ENCODE measurements at regions not wholly inside any gene's neighbourhood (a gene's known extent, or its start where the extent isn't known, plus 50 kb on each side); places are given as distances from the start of the nearest gene placed in this dataset.
"Not testable (repeated sequence)": the region's sequence is repeated elsewhere in the genome, so short reads cannot be mapped to it uniquely, and the experiment has no call there.

DNA sequence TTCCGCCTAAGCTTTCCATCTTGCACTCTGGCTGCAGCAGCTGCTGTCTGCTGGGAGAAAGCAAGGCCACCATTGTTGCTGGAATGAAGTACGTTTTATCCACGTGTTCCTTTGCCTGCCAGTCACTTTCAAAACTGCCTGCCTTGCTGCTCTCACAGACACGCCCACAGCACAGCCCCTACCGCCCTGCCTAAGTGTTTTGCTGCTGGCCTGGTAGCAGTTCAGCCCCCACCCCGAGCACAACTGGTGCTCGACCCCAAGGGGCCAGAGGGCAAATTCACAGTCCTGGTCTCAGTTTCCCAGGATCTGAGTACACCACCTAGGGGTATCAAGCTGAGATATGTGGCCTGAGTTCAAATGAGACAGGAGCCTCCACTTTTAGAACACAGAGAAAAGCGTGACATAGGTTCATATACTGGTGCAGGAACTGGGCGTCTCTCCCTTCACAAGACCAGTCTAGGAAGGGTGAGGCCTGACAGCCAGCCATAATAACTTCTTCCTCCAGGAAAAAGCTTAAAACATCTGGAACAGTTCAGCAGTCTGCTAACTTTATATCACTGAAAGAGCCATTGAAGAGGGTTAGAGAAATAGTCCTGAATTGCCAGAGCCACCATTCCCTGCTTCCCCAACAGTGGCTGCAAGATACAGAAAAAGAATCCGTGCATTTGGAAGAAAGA is 1012.3 kb downstream of the ZPLD1 start:
- no peak for DNase-seq (ENCODE audit: low read depth in 2 of 3, low spot score in 1 of 3)

DNA sequence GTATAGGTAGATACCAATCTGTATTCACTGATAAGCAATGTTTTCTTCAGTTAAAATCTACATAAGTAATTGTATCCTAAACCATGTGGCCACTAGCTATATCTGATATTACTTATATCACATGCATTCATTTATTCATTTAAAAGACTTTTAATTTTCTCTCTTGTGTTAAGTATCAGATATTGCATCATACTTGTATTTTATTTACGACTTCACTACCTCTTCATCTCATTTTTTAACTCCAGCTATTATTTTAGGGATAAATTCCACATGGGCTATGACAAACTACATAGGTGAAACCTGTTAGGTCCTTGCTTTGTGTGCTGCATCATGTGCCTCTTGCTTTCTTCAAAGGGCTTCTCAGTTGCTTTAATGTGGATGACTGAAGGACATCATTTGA is 1018.3 kb downstream of the ZPLD1 start:
- DNase-seq (ENCODE audit: low read depth in 2 of 3, low spot score in 1 of 3): no peak

DNA sequence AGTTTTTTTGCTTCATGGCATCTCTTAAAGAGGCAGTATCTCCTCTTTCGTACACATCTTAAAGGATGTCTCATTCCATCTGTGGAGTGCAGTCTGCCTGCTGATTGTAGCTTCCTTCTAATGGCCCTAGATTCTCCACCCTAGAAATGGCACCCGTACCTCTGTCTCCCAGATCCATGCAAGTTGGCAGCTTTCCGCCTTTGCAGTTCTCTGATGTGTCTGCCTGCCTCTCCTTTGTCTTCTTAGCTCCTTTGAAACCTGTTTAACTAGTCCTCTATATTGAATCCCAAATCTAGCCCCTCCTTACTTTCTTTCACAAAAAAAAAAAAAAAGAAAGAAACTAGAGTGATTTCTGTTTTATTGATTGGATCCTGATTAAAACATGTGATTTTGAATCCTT is 1025.0 kb downstream of the ZPLD1 start:
- no peak for DNase-seq (ENCODE audit: low read depth in 2 of 3, low spot score in 1 of 3)

DNA sequence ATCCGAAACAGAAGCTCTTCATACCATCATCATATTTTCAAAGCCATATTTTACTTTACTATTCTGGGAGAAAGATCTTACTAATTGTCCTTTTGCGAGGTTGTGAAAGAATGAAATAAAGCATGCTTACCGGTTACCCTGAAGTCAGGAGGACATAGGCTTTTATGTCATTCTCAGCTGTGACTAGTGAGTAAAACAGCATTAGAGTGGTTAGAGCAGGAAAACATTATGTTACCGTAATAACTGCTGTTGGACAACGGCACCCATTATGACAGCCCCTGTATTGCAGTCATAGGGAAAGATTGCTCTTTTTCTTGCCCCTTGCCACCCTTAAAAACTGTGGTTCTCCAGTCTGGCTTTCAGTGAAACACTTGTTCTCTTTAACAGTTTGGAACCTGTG is 1035.7 kb downstream of the ZPLD1 start:
- DNase-seq (ENCODE audit: low read depth in 2 of 3, low spot score in 1 of 3): no peak

DNA sequence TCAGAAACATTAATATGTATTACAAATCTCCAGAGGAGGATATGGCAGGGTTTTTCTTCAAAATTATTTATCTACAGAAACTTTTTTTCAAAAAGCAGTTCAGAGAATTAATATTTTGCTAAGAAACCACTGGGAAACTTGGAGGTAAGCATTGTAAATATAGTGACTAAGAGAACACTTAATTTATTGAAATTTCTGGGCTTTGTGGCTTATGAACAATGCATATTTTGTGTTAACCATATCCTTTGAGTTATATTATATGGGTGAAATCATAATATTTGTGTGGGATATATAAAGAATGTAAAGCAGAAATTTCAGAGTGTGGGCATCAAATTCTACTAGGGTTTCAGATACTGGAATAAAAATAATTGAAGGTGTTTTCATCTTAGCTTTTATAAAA is 1059.2 kb downstream of the ZPLD1 start:
- DNase-seq (ENCODE audit: low read depth in 2 of 3, low spot score in 1 of 3): no peak

DNA sequence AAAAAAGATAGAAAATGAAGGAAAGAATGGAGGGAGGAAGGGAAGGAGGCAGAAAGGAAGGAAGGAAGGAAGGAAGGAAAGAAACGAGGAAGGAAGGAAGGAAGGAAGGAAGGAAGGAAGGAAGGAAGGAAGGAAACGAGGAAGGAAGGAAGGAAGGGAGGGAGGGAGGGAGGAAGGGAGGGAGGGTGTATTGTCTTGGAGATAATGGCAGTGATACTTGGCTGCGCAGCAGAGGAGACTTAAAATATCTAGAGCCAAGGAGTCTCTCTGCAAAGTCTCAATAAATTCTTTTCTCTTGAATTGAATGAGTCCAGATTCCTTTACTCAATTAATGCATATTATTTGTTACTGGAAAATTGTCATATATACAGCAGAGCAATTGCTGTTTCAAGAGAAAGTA is 1059.7 kb downstream of the ZPLD1 start:
- DNase-seq (ENCODE audit: low read depth in 2 of 3, low spot score in 1 of 3): no peak

DNA sequence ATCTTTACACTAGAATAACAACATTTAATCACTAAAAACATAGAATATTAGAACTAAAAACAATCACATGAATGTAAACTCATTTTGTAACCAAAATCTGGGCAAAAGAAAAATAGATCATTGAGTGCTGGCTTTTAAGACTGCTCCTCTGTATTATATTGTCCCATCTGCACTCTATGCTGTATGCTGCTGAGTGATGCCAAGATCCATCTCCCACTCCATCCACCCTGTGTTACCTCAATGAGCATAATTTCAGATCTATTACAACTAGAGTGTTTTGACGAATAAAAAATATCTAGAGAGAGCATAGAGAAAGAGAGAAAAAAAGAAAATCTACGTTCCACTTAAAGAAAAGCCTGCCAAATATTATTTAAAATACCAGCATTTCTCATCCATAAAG is 1060.4 kb downstream of the ZPLD1 start:
- DNase-seq (ENCODE audit: low read depth in 2 of 3, low spot score in 1 of 3): no peak

DNA sequence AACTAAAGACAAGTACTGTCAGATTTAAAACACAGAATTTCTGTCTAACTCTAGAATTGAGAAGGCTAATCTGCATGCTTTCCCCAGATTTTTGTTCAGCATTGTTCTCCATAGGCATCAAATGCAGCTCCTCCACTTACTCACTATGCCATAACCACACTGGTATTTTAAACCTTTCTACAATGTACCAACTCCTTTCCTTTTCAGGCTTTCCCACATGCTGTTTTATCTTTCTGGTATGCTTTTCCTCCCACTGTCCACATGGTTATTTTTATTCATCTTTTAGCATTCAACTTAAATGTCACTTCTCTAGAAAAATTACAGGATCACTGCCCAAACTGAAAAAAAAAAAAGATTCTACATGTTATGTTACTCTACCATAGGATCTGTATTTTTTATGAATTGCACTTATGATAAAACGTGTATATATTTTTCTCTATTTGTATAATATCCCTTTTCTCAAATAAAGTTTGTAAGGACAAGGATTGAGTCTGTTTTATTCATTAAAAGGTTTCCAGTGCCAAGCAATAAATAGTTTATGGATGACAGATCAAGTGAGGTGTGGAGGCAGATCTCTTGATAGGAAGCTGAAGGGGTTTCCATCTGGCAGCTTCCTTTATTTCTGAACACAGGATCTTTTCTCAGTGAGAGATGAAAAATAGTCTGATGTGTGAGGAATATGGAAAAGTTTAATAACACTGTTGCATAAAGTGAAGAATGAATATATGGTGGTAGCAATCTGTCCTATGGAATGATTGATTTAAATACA is 1064.5 kb downstream of the ZPLD1 start:
- no peak for DNase-seq (ENCODE audit: low read depth in 2 of 3, low spot score in 1 of 3)

DNA sequence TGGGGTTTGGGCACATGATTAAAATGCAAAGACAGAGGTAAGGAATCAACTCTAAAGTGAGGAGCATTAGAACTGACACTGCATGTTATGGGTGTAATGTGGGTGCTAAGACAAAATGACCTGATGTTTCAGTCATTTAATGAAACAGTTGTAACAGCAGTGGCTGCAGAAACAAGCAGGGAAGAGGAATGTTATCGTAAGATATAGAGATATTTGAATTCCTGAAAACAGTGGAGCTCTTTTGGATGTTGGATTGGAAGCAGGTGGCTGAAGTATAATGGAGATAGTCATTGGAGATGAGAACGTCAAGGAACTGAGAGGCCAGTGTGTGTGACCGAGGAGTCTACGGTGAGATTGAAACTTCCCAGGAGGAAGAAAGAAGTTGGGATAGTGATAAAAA is 1065.2 kb downstream of the ZPLD1 start:
- no peak for DNase-seq (ENCODE audit: low read depth in 2 of 3, low spot score in 1 of 3)

DNA sequence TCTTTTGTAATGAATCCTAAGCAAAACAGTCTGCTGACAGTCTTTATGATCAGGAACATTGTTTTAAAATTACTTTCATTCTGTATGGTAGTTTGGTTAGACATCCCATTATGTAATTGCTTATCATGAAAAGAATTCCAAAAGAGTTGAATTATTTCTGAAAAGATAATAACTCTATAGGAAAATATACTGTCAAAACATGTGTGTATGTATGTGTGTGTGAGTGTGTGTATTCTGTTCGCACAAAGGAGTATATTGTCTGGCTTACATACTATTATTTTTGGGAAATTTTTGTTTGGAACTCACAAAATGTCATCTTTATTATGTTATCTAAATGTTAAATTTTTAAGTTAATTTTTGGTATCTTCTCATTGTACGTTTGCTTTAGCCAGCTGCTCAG is 1075.9 kb downstream of the ZPLD1 start:
- no peak for DNase-seq (ENCODE audit: low read depth in 2 of 3, low spot score in 1 of 3)

DNA sequence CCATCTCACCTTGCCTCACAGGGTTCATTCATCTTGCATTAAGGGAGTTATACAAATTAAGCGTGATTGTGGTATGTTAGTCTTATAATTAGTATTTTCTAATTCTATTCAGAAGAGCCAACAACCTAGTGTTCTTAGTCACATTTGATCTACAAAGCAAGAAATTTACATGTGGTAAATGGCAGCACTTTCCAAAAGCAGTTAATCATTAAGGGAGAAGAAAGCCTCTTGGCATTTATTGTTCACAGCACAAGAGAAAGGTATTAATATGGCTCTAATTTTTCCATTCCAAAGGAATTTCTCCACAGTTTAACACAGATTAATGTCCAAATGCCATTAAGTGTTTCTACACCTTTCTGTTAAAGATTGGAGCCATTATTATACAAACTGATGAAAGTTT is 1077.1 kb downstream of the ZPLD1 start:
- DNase-seq (ENCODE audit: low read depth in 2 of 3, low spot score in 1 of 3): no peak

DNA sequence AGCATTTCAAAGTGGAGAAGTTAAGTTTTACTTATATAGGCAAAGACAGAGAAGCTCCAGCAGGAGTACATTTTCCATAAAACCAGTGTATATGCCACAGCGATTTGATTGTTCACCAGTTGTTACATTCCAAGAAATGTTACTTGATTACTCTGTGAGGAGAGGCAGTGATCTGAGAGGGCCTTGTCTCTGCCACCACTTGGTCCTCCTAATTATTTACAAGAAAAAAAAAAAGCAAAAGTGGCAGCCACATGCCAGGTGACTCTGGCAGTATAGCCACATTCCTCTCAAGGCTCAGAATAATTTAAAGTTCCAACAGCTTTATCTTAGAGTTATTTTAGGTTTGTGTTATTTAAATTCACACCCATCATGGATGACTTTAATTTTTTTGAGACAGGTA is 1077.8 kb downstream of the ZPLD1 start:
- no peak for DNase-seq (ENCODE audit: low read depth in 2 of 3, low spot score in 1 of 3)

DNA sequence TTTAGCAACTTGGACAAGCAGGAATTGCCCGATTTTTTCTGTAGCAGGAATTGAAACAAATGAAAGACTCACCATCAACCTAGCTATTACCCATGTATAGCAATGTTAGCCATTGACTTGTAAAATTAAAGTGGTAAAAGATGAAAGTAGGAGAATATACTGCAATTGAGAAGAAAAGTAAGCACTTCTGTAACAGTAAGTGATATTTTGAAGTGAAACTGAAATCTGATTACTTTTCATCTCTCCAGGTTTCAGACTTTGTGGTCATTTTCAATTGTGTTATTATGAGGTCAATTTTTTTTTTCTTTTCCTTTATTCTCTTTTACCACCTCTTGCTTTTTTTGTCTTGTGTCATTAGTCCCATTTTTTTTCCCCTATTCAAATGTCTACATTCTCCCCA is 1078.2 kb downstream of the ZPLD1 start:
- no peak for DNase-seq (ENCODE audit: low read depth in 2 of 3, low spot score in 1 of 3)

DNA sequence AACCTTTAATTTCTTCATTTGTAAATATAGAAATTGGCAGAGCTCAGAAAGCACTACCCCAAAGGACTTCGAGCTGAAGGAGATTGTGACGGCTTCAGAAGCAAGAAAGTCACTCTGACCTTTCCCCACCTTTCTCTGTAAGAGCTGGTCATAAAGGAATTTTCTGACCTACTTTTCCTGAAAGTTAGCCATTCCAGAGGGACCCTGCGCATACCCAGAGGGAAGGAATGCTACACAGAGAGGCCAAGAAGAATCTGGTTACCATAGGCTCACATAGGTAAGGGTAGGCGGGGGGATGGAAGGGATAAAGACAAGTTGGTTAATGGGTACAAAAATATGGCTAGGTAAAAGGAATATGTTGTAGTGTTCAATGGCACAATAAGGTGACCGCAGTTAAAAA is 1080.3 kb downstream of the ZPLD1 start:
- DNase-seq (ENCODE audit: low read depth in 2 of 3, low spot score in 1 of 3): no peak

DNA sequence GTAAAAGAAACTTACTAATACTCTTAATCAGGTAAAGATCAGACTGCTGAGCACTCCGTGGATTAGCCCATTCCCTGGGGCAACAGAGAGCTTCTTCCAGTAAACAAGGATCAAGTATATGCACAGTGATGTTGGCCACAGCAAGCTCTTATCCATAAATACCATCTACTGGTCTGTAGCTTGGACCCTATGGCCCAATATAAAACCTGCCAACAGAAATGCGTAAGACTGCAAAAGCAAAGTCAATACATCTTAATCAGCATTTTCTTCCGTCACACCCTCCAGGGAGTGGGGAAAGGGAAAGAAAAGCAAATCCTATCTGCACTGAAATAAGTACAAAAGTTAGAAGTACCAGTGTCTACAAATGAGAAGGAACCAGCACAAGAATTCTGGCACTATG is 1082.1 kb downstream of the ZPLD1 start:
- DNase-seq (ENCODE audit: low read depth in 2 of 3, low spot score in 1 of 3): no peak

DNA sequence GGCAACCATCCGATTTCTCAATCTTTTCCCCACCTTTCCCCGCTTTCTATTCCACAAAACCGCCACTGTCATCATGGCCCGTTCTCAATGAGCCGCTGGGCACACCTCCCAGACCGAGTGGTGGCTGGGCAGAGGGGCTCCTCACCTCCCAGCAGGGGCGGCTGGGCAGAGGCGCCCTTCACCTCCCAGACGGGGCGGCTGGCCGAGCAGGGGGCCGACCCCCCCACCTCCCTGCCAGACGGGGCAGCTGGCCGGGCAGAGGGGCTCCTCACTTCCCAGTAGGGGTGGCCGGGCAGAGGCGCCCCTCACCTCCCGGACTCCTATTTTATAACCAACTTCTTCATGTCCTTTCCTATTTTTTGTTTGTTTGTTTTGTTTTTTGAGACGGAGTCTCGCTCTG is 1096.5 kb downstream of the ZPLD1 start:
- not testable (repeated sequence) for DNase-seq (ENCODE audit: low read depth in 2 of 3, low spot score in 1 of 3)

DNA sequence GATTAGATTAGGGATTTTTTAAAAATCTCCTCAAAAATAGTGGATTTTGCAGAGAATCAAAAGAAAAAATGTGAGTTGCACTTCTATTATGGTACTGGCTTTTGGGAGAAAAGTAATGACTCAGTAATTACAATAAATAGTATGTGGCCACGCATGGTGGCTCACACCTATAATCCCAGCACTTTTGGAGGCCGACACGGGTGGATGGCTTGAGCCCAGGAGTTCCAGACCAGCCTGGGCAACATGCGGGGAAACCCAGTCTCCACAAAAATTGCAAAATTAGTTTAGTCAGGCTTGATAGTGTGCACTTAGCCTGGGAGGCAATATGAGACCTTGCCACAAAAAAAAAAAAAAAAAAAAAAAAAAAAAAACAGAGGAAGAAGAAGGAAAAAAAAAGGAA is 1098.2 kb downstream of the ZPLD1 start:
- no peak for DNase-seq (ENCODE audit: low read depth in 2 of 3, low spot score in 1 of 3)

DNA sequence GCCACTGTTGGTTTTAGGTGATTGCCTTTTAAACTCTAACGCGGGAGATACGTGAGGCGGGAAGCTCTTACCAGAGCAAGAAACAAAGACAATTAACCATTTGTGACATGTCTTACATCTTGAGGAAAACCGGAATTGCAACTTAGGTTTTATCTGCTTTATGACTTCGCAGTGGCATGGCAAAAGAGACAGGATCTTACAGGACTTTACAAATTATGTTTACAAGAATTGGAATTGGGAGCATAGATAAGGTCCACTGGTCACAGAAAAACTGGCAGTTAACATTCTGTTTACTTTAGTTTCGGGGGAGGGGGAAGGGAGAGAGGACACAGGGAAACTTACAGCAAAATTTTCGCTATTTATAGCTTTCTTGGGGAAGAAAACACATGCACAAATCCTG is 1119.6 kb downstream of the ZPLD1 start:
- DNase-seq (ENCODE audit: low read depth in 2 of 3, low spot score in 1 of 3): no peak

DNA sequence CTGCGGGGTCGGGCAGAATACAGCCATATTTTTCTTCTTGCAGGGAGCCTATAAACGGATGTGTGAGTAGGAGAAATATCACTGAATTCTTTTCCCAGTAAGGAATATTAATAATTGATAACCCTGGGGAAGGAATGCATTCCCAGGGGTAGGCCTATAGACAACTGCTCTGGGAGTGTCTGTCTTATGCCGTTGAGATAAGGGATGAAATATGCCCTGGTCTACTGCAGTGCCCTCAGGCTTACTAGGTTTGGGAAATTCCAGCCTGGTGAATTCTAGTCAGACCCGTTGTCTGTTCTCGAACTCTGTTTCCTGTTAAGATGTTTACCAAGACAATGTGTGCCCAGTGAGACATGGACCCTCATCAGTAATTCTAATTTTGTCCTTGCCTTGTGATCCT is 1129.3 kb downstream of the ZPLD1 start:
- not testable (repeated sequence) for DNase-seq (ENCODE audit: low read depth in 2 of 3, low spot score in 1 of 3)

DNA sequence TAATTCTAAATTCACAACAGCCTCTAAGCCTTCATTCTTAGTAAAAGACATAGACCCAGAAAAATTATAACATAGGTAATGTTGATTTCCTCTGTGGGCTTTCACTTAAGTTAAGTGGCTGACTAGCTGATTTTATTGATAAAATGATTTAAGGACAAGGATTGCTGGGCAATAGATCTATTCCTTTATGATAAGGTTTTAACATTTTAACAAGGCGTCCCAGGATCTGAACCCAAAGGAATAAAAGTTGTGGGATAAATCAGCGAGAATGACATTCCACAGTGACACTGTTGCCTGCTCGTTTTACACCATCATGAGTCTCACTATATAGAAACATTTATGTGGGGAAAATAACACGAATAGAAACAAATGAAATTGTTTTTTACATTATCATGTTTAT is 1151.0 kb downstream of the ZPLD1 start:
- DNase-seq (ENCODE audit: low read depth in 2 of 3, low spot score in 1 of 3): no peak

DNA sequence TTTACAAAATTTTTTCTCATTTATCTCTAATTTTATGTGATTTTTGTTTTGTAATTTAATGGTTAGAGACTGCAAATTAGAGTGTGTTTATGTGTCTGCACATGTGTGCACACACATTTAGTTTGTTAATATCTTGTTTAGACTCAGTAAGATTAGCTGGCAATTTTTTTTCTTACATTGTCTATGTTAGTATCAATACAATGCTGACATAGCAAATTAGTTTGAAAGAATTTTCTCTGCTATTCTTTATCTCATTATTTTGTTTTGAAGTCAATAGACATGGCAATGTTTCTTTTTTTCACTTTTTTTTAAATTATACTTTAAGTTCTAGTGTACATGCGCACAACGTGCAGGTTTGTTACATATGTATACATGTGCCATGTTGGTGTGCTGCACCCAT is 1155.0 kb downstream of the ZPLD1 start:
- no peak for DNase-seq (ENCODE audit: low read depth in 2 of 3, low spot score in 1 of 3)

DNA sequence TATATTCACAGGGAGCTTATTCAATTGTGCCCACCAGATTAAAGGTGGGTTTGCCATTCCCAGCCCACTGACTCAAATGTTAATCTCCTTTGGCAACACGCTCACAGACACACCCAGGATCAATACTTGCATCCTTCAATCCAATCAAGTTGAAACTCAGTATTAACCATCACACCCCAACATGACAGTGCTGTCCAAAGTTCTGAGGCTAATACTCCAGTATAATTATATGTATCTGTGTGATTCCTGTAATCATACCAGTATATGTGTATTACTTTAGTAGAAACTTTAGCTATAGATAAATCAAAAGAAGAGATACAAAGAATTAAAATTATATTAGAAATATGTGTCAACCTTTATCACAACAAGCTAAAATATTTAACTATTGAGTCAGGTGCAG is 1166.0 kb downstream of the ZPLD1 start:
- DNase-seq (ENCODE audit: low read depth in 2 of 3, low spot score in 1 of 3): no peak

DNA sequence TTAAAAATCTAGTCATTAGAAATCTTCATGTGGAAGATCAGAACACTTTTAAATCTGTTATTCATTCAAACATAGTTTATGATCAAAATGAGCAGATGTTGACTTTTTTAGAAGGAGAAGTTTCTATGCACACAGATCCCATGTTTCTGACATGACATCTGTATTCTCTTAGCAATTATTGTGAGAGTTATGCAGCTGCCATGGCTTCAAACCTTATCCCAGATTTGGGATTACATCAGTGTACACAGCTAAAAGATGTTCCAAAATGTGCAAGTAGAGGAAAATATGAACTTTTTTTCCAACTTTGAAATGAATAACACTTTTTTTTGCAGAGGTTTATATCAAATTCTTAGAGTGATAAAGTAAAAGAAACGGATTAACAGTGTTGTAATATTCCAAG is 1166.9 kb downstream of the ZPLD1 start:
- no peak for DNase-seq (ENCODE audit: low read depth in 2 of 3, low spot score in 1 of 3)

Measured in stimulated activated CD4-positive, alpha-beta T cell treated with anti-CD3 and anti-CD28 coated beads, Interleukin-12 subunit alpha, Interleukin-12 subunit beta, amount 100 ng/mL, for 48 hours (primary cell).